ENCODE measurements at regions not wholly inside any gene's neighbourhood (a gene's known extent, or its start where the extent isn't known, plus 50 kb on each side); places are given as distances from the start of the nearest gene placed in this dataset.

DNA sequence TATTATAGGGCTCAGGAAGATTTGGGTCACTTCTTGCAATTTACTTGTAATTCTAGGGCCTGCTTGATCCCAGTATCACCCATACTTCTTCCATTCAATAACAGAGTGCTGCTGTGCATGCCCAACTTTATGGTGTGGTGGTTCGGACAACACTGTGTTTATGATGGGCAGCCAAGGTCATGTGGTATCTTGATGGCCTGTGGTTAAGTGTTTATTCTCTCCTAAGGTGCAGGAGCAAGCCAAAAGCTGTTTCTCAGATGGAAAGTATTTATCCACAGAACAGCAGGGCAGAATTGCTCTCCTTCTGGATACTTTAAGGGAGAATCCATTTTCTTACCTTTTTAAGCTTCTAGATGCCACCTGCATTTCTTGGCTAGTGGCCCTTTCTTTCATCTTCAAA, 433.8 kb downstream of the SH2D4B start:
- TF ChIP-seq, protein P1, sequence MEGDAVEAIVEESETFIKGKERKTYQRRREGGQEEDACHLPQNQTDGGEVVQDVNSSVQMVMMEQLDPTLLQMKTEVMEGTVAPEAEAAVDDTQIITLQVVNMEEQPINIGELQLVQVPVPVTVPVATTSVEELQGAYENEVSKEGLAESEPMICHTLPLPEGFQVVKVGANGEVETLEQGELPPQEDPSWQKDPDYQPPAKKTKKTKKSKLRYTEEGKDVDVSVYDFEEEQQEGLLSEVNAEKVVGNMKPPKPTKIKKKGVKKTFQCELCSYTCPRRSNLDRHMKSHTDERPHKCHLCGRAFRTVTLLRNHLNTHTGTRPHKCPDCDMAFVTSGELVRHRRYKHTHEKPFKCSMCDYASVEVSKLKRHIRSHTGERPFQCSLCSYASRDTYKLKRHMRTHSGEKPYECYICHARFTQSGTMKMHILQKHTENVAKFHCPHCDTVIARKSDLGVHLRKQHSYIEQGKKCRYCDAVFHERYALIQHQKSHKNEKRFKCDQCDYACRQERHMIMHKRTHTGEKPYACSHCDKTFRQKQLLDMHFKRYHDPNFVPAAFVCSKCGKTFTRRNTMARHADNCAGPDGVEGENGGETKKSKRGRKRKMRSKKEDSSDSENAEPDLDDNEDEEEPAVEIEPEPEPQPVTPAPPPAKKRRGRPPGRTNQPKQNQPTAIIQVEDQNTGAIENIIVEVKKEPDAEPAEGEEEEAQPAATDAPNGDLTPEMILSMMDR (IDR thresholded peaks at IDR 0.05; ENCODE audit: low read length, missing control alignments), result no peak
- H3K4me3 ChIP-seq (replicated peaks; ENCODE audit: low read depth, low read length), result no peak overlapping the region
- no peak for DNase-seq (ENCODE audit: low read depth)

DNA sequence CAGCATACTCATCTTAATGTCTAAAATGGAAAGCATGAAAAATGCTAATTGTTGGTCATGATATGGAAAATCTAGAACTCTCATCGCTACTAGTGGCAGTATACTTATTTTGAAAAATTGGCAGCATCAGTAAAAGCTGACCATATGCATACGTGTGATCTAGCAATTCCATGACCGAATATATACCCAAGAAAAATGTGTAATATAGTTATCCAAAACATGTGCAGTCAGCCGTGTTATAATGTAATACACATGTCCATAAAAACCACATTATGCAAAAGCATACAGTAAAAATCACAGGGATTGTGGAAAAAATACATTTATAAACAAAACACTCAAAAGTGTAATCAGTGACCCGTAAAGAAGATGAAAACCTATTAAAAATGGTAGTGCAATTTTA, 439.0 kb downstream of the SH2D4B start:
- TF ChIP-seq, protein P1 (IDR thresholded peaks at IDR 0.05; ENCODE audit: low read length, missing control alignments), result no peak
- no peak overlapping the region for H3K4me3 ChIP-seq (replicated peaks; ENCODE audit: low read depth, low read length)
- DNase-seq (ENCODE audit: low read depth), result no peak

DNA sequence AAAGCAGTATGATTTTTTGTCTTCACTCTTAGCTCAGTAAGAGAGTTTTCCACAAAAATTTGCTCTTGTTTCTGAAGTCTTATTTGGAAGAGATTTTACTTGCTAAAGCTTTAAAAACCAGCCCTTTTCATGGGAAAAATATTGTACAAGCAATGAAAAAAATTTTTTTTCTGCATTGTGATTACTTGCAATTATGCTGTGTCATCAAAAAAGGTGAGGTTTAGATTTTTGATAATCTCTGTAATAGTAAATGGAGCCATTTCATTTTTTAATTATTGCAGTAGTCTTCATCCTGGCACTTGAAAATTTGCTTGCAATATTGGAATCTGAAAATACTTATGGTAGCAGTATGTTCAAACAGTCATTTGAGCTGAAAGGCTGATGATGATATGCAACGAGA, 447.4 kb downstream of the SH2D4B start:
- DNase-seq (ENCODE audit: low read depth), result no peak
- H3K4me3 ChIP-seq (replicated peaks; ENCODE audit: low read depth, low read length), result no peak overlapping the region
- TF ChIP-seq, protein P1 (IDR thresholded peaks at IDR 0.05; ENCODE audit: low read length, missing control alignments), result no peak

DNA sequence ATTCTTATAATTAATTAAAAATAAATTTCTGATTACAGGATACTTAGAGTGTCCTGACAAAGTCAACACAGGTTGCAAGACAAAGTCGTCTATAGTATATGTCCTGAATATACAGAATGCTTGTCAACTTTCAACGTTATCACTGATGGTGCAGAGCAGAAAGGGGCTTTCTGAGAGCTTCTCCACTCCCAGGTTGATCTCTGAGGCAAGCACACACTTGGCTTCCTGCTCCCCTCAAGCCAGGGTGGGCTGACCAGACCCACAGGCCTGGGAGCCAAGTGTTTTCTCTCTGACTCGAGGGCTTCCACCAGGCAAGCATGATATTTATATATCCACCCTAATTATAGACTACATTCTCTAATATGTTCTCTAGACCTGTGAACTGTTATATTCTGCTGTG, 448.9 kb downstream of the SH2D4B start:
- TF ChIP-seq, protein P1 (IDR thresholded peaks at IDR 0.05; ENCODE audit: low read length, missing control alignments), result no peak
- H3K4me3 ChIP-seq (replicated peaks; ENCODE audit: low read depth, low read length), result no peak overlapping the region
- DNase-seq (ENCODE audit: low read depth), result no peak

DNA sequence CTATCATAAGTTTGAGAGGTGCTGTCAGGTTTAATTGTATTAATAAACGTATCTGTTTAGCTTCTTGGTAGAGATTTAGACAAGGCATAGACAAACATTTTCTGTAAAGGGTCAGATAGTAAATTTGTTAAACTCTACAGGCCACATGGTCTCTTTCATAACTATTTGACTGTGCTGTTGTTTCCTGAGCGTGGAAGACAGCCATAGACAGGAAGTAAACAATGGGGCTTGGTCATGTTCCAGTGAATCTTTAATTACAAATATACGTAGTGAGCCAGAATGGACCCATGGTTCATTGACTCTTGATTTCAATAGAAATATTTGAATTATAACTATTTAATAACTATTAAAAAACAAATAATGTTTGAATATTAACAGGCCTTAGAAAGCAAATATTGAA, 451.1 kb downstream of the SH2D4B start:
- TF ChIP-seq, protein P1 (IDR thresholded peaks at IDR 0.05; ENCODE audit: low read length, missing control alignments), result no peak
- H3K4me3 ChIP-seq (replicated peaks; ENCODE audit: low read depth, low read length), result no peak overlapping the region
- no peak for DNase-seq (ENCODE audit: low read depth)

DNA sequence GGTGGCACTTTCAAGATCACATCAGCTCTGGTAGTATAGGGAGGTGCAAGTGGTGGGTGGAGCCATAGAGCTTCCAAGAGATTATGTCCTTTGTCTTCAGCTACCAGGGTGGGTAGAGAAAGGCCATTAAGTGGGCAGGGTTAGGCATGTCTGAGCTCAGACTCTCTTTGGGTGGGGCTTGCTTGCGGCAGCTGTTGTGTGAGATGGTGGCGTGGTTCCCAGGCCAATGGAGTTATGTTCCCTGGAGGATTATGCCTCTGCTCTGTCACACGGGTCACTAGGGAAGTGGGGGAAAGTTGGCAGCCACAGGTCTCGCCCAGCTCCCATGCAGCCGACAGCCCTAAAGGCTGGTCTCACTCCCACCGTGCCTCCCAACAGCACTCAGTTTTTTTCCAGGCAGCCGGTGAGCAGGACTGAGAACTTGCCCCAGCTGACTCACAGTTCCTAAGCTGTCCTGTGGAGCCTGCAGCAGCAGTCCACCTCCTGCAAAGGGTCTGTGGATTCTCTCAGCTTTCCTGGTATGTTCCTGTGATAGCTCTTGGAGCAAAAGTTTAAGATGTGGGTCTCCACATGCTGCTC, 459.0 kb downstream of the SH2D4B start:
- DNase-seq (ENCODE audit: low read depth), result no peak
- no peak overlapping the region for H3K4me3 ChIP-seq (replicated peaks; ENCODE audit: low read depth, low read length)
- TF ChIP-seq, protein P1 (IDR thresholded peaks at IDR 0.05; ENCODE audit: low read length, missing control alignments), result no peak

DNA sequence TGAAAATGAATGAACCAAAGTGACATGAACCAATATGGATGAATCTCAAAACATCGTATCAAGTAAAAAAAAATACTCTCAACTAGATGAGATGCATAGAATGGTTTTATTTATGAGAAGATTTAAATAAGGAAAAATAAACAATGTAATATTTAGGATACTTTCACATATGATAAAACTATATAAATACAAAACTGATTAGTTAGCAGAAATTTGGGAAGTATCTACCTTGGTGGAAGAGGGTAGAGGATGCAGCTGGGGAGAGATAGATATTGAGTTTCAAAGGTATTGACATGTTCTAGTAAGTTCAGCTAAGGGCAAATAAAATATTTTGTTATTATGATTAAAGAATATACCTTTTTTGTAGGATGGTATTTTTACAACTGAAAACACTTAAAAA, 463.1 kb downstream of the SH2D4B start:
- TF ChIP-seq, protein P1 (IDR thresholded peaks at IDR 0.05; ENCODE audit: low read length, missing control alignments), result no peak
- no peak for DNase-seq (ENCODE audit: low read depth)
- H3K4me3 ChIP-seq (replicated peaks; ENCODE audit: low read depth, low read length), result no peak overlapping the region
